K562 (cell line): ENCODE measurements at regions not wholly inside any gene's neighbourhood (a gene's known extent, or its start where the extent isn't known, plus 50 kb on each side); places are given as distances from the start of the nearest gene placed in this dataset.

Source experiments
- CEBPZ ChIP-seq: fragments of 150-350 bp; IDR thresholded peaks from 2 replicates; pipeline ENCODE4 v1.6.1; 2014; ENCODE audit warnings: low read depth, mild to moderate bottlenecking, low read length, borderline replicate concordance
- CTCF ChIP-seq, 3 experiments: IDR thresholded peaks in 2 of 3; conservative IDR thresholded peaks in 1 of 3; 2 replicates each; pipeline ENCODE4 v1.5.1; 2011 to 2012; ENCODE audit warnings: low read length in 3 of 3, mild to moderate bottlenecking in 3 of 3, control low read depth in 2 of 3, improper control_type of control experiment in 1 of 3, inconsistent platforms in 1 of 3, low read depth in 1 of 3, mixed read lengths in 1 of 3, moderate library complexity in 1 of 3; ENCODE audit not compliant: insufficient read depth in 2 of 3
- RAD21 ChIP-seq, 2 experiments: fragments of 250-450 bp in 1 of 2; fragments of 450-650 bp in 1 of 2; sonication (Bioruptor Pico) in 1 of 2; formaldehyde crosslinking in 1 of 2; IDR thresholded peaks in 1 of 2; conservative IDR thresholded peaks in 1 of 2; 2 replicates each; pipeline versions ENCODE4 v1.4.0 to v1.8.0; 2020 to 2022; ENCODE audit warnings: mild to moderate bottlenecking in 2 of 2, moderate library complexity in 1 of 2
- SMC3 ChIP-seq: conservative IDR thresholded peaks from 2 replicates; pipeline ENCODE4 v1.6.1; 2011; ENCODE audit warnings: low read depth, low read length, improper control_type of control experiment; ENCODE audit not compliant: insufficient read depth
- TF ChIP-seq, protein P1 (sequence below): fragments of 250-450 bp; sonication (Bioruptor Pico); IDR thresholded peaks from 2 replicates; pipeline ENCODE4 v1.4.0; 2020
- TF ChIP-seq, protein P2 (sequence below): fragments of 250-450 bp; sonication (Bioruptor Pico); IDR thresholded peaks from 2 replicates; pipeline ENCODE4 v1.6.1; 2021; ENCODE audit warnings: mild to moderate bottlenecking

DNA sequence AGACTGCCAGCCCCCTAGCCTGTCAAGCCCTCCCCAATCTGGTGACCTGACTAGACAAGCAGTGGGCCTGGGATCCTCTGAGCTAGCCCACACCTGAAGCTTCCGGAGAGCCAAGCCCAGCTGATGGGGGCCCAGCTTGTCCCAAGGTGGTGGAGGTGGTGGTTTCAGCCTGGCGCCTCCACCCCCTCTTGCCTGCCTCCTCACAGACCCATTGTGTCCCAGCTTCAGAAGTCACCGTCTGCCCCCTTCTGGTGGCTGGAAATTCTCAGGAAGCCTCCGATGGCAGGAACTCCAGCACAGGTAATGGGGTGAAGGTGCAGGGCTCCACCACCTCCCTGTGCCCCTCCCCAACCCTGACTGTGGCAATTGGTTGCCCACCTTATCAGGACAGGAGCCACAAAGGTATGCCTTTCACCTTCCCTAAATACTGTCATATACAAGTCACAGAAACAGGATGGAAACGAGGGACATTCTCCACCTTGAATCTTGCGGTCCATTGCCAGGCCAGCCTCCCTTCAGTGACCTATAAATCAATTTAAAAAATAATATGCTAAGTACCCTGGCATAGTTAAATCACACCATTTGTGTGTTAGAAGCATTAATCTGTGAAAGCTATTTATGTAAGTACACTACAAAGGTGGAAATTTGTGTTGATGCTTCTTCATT lies 66.0 kb upstream of the ZNF423 start (continued):
- TF ChIP-seq, protein P1, sequence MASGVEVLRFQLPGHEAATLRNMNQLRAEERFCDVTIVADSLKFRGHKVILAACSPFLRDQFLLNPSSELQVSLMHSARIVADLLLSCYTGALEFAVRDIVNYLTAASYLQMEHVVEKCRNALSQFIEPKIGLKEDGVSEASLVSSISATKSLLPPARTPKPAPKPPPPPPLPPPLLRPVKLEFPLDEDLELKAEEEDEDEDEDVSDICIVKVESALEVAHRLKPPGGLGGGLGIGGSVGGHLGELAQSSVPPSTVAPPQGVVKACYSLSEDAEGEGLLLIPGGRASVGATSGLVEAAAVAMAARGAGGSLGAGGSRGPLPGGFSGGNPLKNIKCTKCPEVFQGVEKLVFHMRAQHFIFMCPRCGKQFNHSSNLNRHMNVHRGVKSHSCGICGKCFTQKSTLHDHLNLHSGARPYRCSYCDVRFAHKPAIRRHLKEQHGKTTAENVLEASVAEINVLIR (CRISPR knock-in tag), result no peak
- TF ChIP-seq RAD21 (CRISPR knock-in tag; conservative IDR thresholded peaks at IDR 0.05 in 1 of 2, IDR thresholded peaks at IDR 0.05 in 1 of 2) (peak; percentile 57 to 83), CTCF (IDR thresholded peaks at IDR 0.05 in 2 of 3, conservative IDR thresholded peaks at IDR 0.05 in 1 of 3; ENCODE audit: insufficient read depth in 2 of 3, low read depth in 1 of 3, low read length in 3 of 3) (peak; percentile 71 to 77 (median 77)), SMC3 (peak; percentile 81), CEBPZ (no peak)
- TF ChIP-seq, protein P2, sequence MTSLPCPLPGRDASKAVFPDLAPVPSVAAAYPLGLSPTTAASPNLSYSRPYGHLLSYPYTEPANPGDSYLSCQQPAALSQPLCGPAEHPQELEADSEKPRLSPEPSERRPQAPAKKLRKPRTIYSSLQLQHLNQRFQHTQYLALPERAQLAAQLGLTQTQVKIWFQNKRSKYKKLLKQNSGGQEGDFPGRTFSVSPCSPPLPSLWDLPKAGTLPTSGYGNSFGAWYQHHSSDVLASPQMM (CRISPR knock-in tag), result no peak
